ENCODE measurements at regions not wholly inside any gene's neighbourhood (a gene's known extent, or its start where the extent isn't known, plus 50 kb on each side); places are given as distances from the start of the nearest gene placed in this dataset.

DNA sequence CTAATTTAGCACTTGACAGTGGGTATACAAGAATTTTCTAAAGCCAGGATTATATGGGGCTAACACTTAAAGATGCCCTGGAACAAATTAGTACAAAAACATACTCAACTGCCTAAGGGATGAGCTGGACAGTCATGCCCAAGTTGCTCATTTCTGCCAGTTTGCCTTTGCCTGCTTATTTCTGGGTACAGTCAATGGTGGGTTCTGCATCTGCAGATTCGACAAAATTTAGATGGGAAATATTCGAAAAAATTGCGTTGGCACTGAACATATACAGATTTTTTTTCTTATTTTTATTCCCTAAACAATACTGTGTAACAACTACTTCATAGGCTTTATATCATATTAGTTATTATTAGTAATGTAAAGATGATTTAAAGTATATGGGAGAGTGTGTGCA lies 591.9 kb downstream of the EPM2A start:
- TF ChIP-seq, protein P1, sequence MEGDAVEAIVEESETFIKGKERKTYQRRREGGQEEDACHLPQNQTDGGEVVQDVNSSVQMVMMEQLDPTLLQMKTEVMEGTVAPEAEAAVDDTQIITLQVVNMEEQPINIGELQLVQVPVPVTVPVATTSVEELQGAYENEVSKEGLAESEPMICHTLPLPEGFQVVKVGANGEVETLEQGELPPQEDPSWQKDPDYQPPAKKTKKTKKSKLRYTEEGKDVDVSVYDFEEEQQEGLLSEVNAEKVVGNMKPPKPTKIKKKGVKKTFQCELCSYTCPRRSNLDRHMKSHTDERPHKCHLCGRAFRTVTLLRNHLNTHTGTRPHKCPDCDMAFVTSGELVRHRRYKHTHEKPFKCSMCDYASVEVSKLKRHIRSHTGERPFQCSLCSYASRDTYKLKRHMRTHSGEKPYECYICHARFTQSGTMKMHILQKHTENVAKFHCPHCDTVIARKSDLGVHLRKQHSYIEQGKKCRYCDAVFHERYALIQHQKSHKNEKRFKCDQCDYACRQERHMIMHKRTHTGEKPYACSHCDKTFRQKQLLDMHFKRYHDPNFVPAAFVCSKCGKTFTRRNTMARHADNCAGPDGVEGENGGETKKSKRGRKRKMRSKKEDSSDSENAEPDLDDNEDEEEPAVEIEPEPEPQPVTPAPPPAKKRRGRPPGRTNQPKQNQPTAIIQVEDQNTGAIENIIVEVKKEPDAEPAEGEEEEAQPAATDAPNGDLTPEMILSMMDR (IDR thresholded peaks at IDR 0.05; ENCODE audit: low read depth, low read length, poor library complexity, severe bottlenecking), result no peak
- TF ChIP-seq EZH2phosphoT487 (IDR thresholded peaks at IDR 0.05; ENCODE audit: borderline replicate concordance, low read length), result no peak
